Erythroblast (primary cell): ENCODE measurements at regions not wholly inside any gene's neighbourhood (a gene's known extent, or its start where the extent isn't known, plus 50 kb on each side); places are given as distances from the start of the nearest gene placed in this dataset.

Experiments
- GATA1 ChIP-seq: IDR thresholded peaks from 2 replicates; pipeline ENCODE4 v1.6.1; 2011; ENCODE audit warnings: low read depth, mild to moderate bottlenecking, control low read depth, low read length, moderate library complexity
- POLR2A ChIP-seq: IDR thresholded peaks from 2 replicates; pipeline ENCODE4 v1.6.1; 2011; ENCODE audit warnings: mild to moderate bottlenecking, low read length

DNA sequence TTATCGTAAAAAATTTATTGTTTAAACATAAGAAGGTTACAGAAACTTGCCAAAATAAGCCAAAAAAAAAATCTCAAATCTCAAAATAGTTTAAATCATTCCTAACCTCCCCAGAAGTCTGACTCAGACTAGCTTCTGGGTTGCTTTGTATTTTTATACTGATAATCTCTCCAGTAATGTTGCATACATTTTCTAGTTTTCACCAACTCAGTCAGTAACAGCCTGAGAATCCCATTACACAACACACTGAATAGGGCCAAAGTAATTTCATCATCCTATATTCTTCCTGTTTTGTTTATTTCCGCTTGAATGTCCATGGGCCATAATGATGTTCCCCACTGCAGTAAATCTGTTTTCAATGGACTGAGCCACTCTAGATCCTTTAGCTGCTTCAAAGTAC is 478.5 kb downstream of the GPAM start:
- TF ChIP-seq POLR2A, result no peak
- no peak for TF ChIP-seq GATA1
